Nephron progenitor cell (in vitro differentiated cells): ENCODE measurements at regions not wholly inside any gene's neighbourhood (a gene's known extent, or its start where the extent isn't known, plus 50 kb on each side); places are given as distances from the start of the nearest gene placed in this dataset.

Experiments
- DNase-seq: peaks from one replicate; pipeline ENCODE4 v3.0.0; 2021
- H3K27ac Mint-ChIP-seq: 2 replicates; pipeline ENCODE4 v1.8.0; 2021; ENCODE audit warnings: mild to moderate bottlenecking, moderate library complexity, mixed read lengths
- H3K27me3 Mint-ChIP-seq: 2 replicates; pipeline ENCODE4 v1.8.0; 2021; ENCODE audit warnings: mild to moderate bottlenecking, low read depth, mixed read lengths; ENCODE audit not compliant: poor library complexity
- H3K36me3 Mint-ChIP-seq: 2 replicates; pipeline ENCODE4 v1.8.0; 2021; ENCODE audit warnings: low read depth, mixed read lengths
- H3K4me1 Mint-ChIP-seq: 2 replicates; pipeline ENCODE4 v1.8.0; 2021; ENCODE audit warnings: mixed read lengths
- H3K4me3 Mint-ChIP-seq: 2 replicates; pipeline ENCODE4 v1.8.0; 2021; ENCODE audit warnings: mild to moderate bottlenecking, moderate library complexity, mixed read lengths
- H3K9me3 Mint-ChIP-seq: 2 replicates; pipeline ENCODE4 v1.8.0; 2021; ENCODE audit warnings: mild to moderate bottlenecking, moderate library complexity, mixed read lengths
- TF ChIP-seq, protein P1 (sequence below): fragments of 200-600 bp; sonication (generic); IDR thresholded peaks from 2 replicates; pipeline ENCODE4 v1.5.0; 2021; ENCODE audit warnings: antibody characterized with exemption

- H3K27ac Mint-ChIP-seq = no peak overlapping the region
- H3K4me3 Mint-ChIP-seq = peak overlapping the region; percentile 73
- H3K36me3 Mint-ChIP-seq = no peaks in the 10 kb centered on the region
- peaks cover 82% of the 10 kb centered on the region for H3K27me3 Mint-ChIP-seq
- peak; percentile 57 for DNase-seq
- TF ChIP-seq, protein P1, sequence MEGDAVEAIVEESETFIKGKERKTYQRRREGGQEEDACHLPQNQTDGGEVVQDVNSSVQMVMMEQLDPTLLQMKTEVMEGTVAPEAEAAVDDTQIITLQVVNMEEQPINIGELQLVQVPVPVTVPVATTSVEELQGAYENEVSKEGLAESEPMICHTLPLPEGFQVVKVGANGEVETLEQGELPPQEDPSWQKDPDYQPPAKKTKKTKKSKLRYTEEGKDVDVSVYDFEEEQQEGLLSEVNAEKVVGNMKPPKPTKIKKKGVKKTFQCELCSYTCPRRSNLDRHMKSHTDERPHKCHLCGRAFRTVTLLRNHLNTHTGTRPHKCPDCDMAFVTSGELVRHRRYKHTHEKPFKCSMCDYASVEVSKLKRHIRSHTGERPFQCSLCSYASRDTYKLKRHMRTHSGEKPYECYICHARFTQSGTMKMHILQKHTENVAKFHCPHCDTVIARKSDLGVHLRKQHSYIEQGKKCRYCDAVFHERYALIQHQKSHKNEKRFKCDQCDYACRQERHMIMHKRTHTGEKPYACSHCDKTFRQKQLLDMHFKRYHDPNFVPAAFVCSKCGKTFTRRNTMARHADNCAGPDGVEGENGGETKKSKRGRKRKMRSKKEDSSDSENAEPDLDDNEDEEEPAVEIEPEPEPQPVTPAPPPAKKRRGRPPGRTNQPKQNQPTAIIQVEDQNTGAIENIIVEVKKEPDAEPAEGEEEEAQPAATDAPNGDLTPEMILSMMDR = no peak
- H3K9me3 Mint-ChIP-seq = no peaks in the 10 kb centered on the region
- H3K4me1 Mint-ChIP-seq = peaks cover 28% of the 10 kb centered on the region
These were observed 104.6 kb upstream of the PWP1 start for GRCh38 chr12:107580750-107581618.

DNA sequence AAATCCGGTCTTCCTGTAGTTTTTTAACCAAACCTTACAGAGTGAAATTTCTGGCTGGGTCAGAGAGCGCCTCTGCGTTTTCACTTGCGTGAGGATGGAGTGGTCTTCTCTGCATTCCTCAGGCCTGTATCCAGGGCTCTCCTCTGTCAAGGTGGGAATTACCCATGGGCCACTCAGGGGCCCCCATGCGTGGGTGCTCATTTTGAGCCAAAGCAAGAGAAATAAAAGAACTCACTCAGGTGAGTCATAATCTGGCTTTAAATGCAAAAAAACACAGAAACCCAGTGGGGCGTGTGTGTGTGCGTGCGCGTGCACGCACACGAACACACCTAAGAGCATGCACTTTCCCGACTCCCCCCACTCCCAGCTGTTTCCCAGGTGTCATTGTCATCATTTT, 104.0 kb upstream of the PWP1 start:
- Mint-ChIP-seq H3K36me3 (peaks cover 2% of the 10 kb centered on the region), H3K4me3 (peak overlapping the region; percentile 73), H3K4me1 (peaks cover 34% of the 10 kb centered on the region), H3K27ac (no peak overlapping the region), H3K9me3 (peaks cover under 1% of the 10 kb centered on the region), H3K27me3 (peaks cover 77% of the 10 kb centered on the region)
- DNase-seq = no peak
- TF ChIP-seq, protein P1 = no peak

- Mint-ChIP-seq H3K4me1 (peaks cover 43% of the 10 kb centered on the region), H3K4me3 (no peak overlapping the region), H3K36me3 (peaks cover 18% of the 10 kb centered on the region), H3K9me3 (peaks cover 17% of the 10 kb centered on the region), H3K27ac (peak overlapping the region; percentile 33), H3K27me3 (peaks cover 63% of the 10 kb centered on the region)
- TF ChIP-seq, protein P1 = no peak
- DNase-seq = no peak
These were observed 102.0 kb upstream of the PWP1 start for GRCh38 chr12:107583551-107583950.

GRCh38 chr12:107584563-107584962, 101.0 kb upstream of the PWP1 start:
- Mint-ChIP-seq H3K27me3 (peaks cover 53% of the 10 kb centered on the region), H3K36me3 (peaks cover 18% of the 10 kb centered on the region), H3K4me1 (peaks cover 43% of the 10 kb centered on the region), H3K27ac (no peak overlapping the region), H3K4me3 (no peak overlapping the region), H3K9me3 (peaks cover 17% of the 10 kb centered on the region)
- DNase-seq = no peak
- TF ChIP-seq, protein P1 = no peak

GRCh38 chr12:107586256-107586970, 99.2 kb upstream of the PWP1 start:
- Mint-ChIP-seq H3K4me3 (no peak overlapping the region), H3K27ac (no peak overlapping the region), H3K36me3 (peaks cover 23% of the 10 kb centered on the region), H3K27me3 (peaks cover 37% of the 10 kb centered on the region), H3K4me1 (peaks cover 41% of the 10 kb centered on the region), H3K9me3 (peaks cover 20% of the 10 kb centered on the region)
- no peak for DNase-seq
- TF ChIP-seq, protein P1 = no peak
